Embryonic facial prominence (tissue), 1 donor: ENCODE measurements at regions not wholly inside any gene's neighbourhood (a gene's known extent, or its start where the extent isn't known, plus 50 kb on each side); places are given as distances from the start of the nearest gene placed in this dataset.
"Not testable (repeated sequence)": the region's sequence is repeated elsewhere in the genome, so short reads cannot be mapped to it uniquely, and the experiment has no call there.

Experiments
- DNase-seq: peaks from one replicate; pipeline ENCODE4 v3.0.0-alpha.2; 2016; ENCODE audit errors: extremely low spot score

- DNase-seq, result not testable (repeated sequence)
Observed at GRCh38 chr6:3672339-3672738, 79.2 kb downstream of the PXDC1 start.

- DNase-seq, result no peak
Observed at GRCh38 chr6:3671382-3671781, 80.1 kb downstream of the PXDC1 start.

GRCh38 chr6:3670356-3670755 is 81.2 kb downstream of the PXDC1 start:
- no peak for DNase-seq

- DNase-seq, result no peak
Observed at GRCh38 chr6:3669916-3670315, 81.6 kb downstream of the PXDC1 start.

- no peak for DNase-seq
Observed at GRCh38 chr6:3665608-3666007, 85.9 kb downstream of the PXDC1 start.

GRCh38 chr6:3664625-3665041 is 86.9 kb downstream of the PXDC1 start:
- no peak for DNase-seq

- no peak for DNase-seq
Observed at GRCh38 chr6:3663811-3664210, 87.7 kb downstream of the PXDC1 start.

GRCh38 chr6:3663081-3663480 is 88.4 kb downstream of the PXDC1 start:
- no peak for DNase-seq

- DNase-seq, result no peak
Observed at GRCh38 chr6:3661390-3661789, 90.1 kb downstream of the PXDC1 start.

- DNase-seq, result no peak
Observed at GRCh38 chr6:3660473-3660872, 91.0 kb downstream of the PXDC1 start.

GRCh38 chr6:3659748-3660147 is 91.8 kb downstream of the PXDC1 start:
- no peak for DNase-seq

GRCh38 chr6:3656076-3656475 is 95.4 kb downstream of the PXDC1 start:
- no peak for DNase-seq

GRCh38 chr6:3654898-3655297 is 96.6 kb downstream of the PXDC1 start:
- DNase-seq, result no peak

GRCh38 chr6:3654436-3654835 is 97.1 kb downstream of the PXDC1 start:
- no peak for DNase-seq

GRCh38 chr6:3653528-3654070 is 97.9 kb downstream of the PXDC1 start:
- DNase-seq, result no peak

- no peak for DNase-seq
Observed at GRCh38 chr6:3651698-3652229, 99.7 kb downstream of the PXDC1 start.

- no peak for DNase-seq
Observed at GRCh38 chr6:3650959-3651697, 100.4 kb downstream of the PXDC1 start.

GRCh38 chr6:3650076-3650958 is 101.2 kb downstream of the PXDC1 start:
- DNase-seq, result no peak

- no peak for DNase-seq
Observed at GRCh38 chr6:3648724-3649123, 102.8 kb downstream of the PXDC1 start.

- DNase-seq, result no peak
Observed at GRCh38 chr6:3646616-3647362, 104.7 kb downstream of the PXDC1 start.

GRCh38 chr6:3644739-3645012 is 106.8 kb downstream of the PXDC1 start:
- no peak for DNase-seq
